H1 (cell line): ENCODE measurements at regions not wholly inside any gene's neighbourhood (a gene's known extent, or its start where the extent isn't known, plus 50 kb on each side); places are given as distances from the start of the nearest gene placed in this dataset.

Source experiments
- CTCF ChIA-PET: fragments of 300-600 bp; sonication (Branson Sonifier 250); formaldehyde crosslinking; loops from one replicate; lab custom pipeline; 2021; ENCODE audit not compliant: partially characterized antibody; lab: Charles Lee
- POLR2A ChIA-PET: fragments of 300-600 bp; sonication (Branson Sonifier 250); formaldehyde crosslinking; loops from one replicate; lab custom pipeline; 2021; ENCODE audit warnings: inconsistent platforms; ENCODE audit not compliant: partially characterized antibody; lab: Charles Lee
- DNase-seq, 2 experiments: peaks; one replicate each; pipeline versions ENCODE4 v3.0.0 to v3.0.0-alpha.2; 2010 to 2022; ENCODE audit warnings: low spot score in 2 of 2, low read depth in 1 of 2, mixed read lengths in 1 of 2
- FAIRE-seq: peaks from 2 replicates; lab custom pipeline; 2011; peaks lifted over from hg19 to GRCh38; lab: Jason Lieb, UNC
- H2AFZ ChIP-seq: 2 replicates; pipeline ENCODE4 v1.8.1; 2012; ENCODE audit warnings: low read length, inconsistent platforms
- H2AK5ac ChIP-seq: 2 replicates; pipeline ENCODE4 v1.6.1; 2013; ENCODE audit warnings: low read depth, low read length
- H2BK120ac ChIP-seq: replicated peaks from 2 replicates; pipeline ENCODE3; 2013; ENCODE audit warnings: low read depth, low read length, inconsistent platforms
- H2BK12ac ChIP-seq: 2 replicates; pipeline ENCODE4 v1.6.1; 2013; ENCODE audit warnings: low read depth, low read length
- H2BK15ac ChIP-seq: 2 replicates; pipeline ENCODE4 v1.6.1; 2013; ENCODE audit warnings: low read length
- H2BK20ac ChIP-seq: 2 replicates; pipeline ENCODE4 v1.6.1; 2013; ENCODE audit warnings: low read length
- H2BK5ac ChIP-seq: 2 replicates; pipeline ENCODE4 v1.6.1; 2013; ENCODE audit warnings: low read depth, low read length
- H3K14ac ChIP-seq: 2 replicates; pipeline ENCODE4 v1.6.1; 2013; ENCODE audit warnings: inconsistent platforms; ENCODE audit not compliant: insufficient read length
- H3K18ac ChIP-seq: 2 replicates; pipeline ENCODE4 v1.6.1; 2013; ENCODE audit warnings: low read length; ENCODE audit errors: extremely low read depth
- H3K23ac ChIP-seq: 2 replicates; pipeline ENCODE4 v1.6.1; 2013; ENCODE audit warnings: inconsistent platforms; ENCODE audit not compliant: insufficient read length
- H3K23me2 ChIP-seq: 2 replicates; pipeline ENCODE4 v1.6.1; 2013; ENCODE audit warnings: low read depth, low read length
- H3K27ac ChIP-seq: 2 replicates; pipeline ENCODE4 v1.6.1; 2011; ENCODE audit warnings: low read depth, low read length, inconsistent platforms
- H3K27me3 ChIP-seq, 4 experiments: replicated peaks in 1 of 4; 1 replicate in 1 of 4; 2 replicates in 3 of 4; pipeline versions ENCODE4 v1.6.1 to v1.8.1; 2011 to 2013; ENCODE audit warnings: low read length in 3 of 4, mild to moderate bottlenecking in 3 of 4, inconsistent platforms in 2 of 4, mixed read lengths in 2 of 4, moderate library complexity in 1 of 4; ENCODE audit not compliant: control insufficient read depth in 3 of 4, insufficient read depth in 3 of 4; ENCODE audit errors: extremely low read depth in 1 of 4
- H3K36me3 ChIP-seq, 4 experiments: 2 replicates each; pipeline versions ENCODE4 v1.6.1 to v1.8.1; 2011 to 2013; ENCODE audit warnings: mild to moderate bottlenecking in 4 of 4, low read length in 3 of 4, moderate library complexity in 2 of 4, control low read depth in 1 of 4, inconsistent platforms in 1 of 4; ENCODE audit not compliant: insufficient read depth in 4 of 4, control insufficient read depth in 2 of 4
- H3K4ac ChIP-seq: replicated peaks from 2 replicates; pipeline ENCODE3; 2013; ENCODE audit warnings: low read length, low read depth, mixed read lengths, inconsistent platforms; ENCODE audit not compliant: insufficient read length
- H3K4me1 ChIP-seq, 4 experiments: replicated peaks in 1 of 4; 1 replicate in 1 of 4; 2 replicates in 3 of 4; pipeline versions ENCODE4 v1.6.1 to v1.8.1; 2011 to 2013; ENCODE audit warnings: low read length in 3 of 4, inconsistent platforms in 2 of 4, mixed read lengths in 1 of 4; ENCODE audit not compliant: insufficient read depth in 4 of 4, control insufficient read depth in 3 of 4
- H3K4me2 ChIP-seq, 2 experiments: 2 replicates each; pipeline versions ENCODE4 v1.6.1 to v1.8.1; 2011 to 2013; ENCODE audit warnings: low read depth in 2 of 2, low read length in 2 of 2, control low read depth in 1 of 2, inconsistent platforms in 1 of 2, mild to moderate bottlenecking in 1 of 2; ENCODE audit not compliant: insufficient read depth in 1 of 2
- H3K4me3 ChIP-seq, 4 experiments: fragments of 200-600, 300-600 bp in 1 of 4; sonication (generic), shearing (Covaris generic), sonication (Bioruptor Twin) in 1 of 4; 2 replicates each; pipeline versions ENCODE4 v1.5.1 to v1.8.1; 2011 to 2016; ENCODE audit warnings: low read length in 4 of 4, low read depth in 3 of 4, control low read depth in 2 of 4, inconsistent platforms in 2 of 4, mild to moderate bottlenecking in 2 of 4, mixed read lengths in 1 of 4, moderate library complexity in 1 of 4; ENCODE audit not compliant: insufficient read depth in 2 of 4; ENCODE audit errors: extremely low read depth in 1 of 4
- H3K56ac ChIP-seq: replicated peaks from 2 replicates; pipeline ENCODE3; 2013; ENCODE audit warnings: low read depth, mild to moderate bottlenecking, mixed read lengths, low read length, inconsistent platforms; ENCODE audit not compliant: insufficient read length
- H3K79me1 ChIP-seq: 2 replicates; pipeline ENCODE4 v1.6.1; 2013; ENCODE audit warnings: low read depth, low read length, control low read depth
- H3K79me2 ChIP-seq, 2 experiments: 2 replicates each; pipeline versions ENCODE4 v1.6.1 to v1.8.1; 2012 to 2013; ENCODE audit warnings: low read length in 2 of 2, mild to moderate bottlenecking in 2 of 2, inconsistent platforms in 1 of 2; ENCODE audit not compliant: insufficient read depth in 2 of 2, control insufficient read depth in 1 of 2
- H3K9ac ChIP-seq, 4 experiments: replicated peaks in 1 of 4; 1 replicate in 1 of 4; 2 replicates in 3 of 4; pipeline versions ENCODE4 v1.6.1 to v1.8.1; 2011 to 2013; ENCODE audit warnings: low read depth in 3 of 4, low read length in 3 of 4, control low read depth in 2 of 4, mild to moderate bottlenecking in 2 of 4, moderate library complexity in 2 of 4, inconsistent platforms in 1 of 4; ENCODE audit errors: extremely low read depth in 1 of 4
- H3K9me3 ChIP-seq, 2 experiments: 2 replicates each; pipeline versions ENCODE4 v1.6.1 to v1.8.1; 2012 to 2013; ENCODE audit warnings: mild to moderate bottlenecking in 2 of 2, moderate library complexity in 2 of 2, control low read depth in 1 of 2, inconsistent platforms in 1 of 2, low read depth in 1 of 2, low read length in 1 of 2, mixed read lengths in 1 of 2; ENCODE audit not compliant: insufficient read depth in 2 of 2
- H4K20me1 ChIP-seq, 2 experiments: replicated peaks in 1 of 2; 2 replicates each; pipeline versions ENCODE3 to v1.8.1; 2011 to 2013; ENCODE audit warnings: inconsistent platforms in 2 of 2, low read length in 2 of 2, mild to moderate bottlenecking in 1 of 2; ENCODE audit not compliant: insufficient read depth in 2 of 2, control insufficient read depth in 1 of 2
- H4K5ac ChIP-seq: 2 replicates; pipeline ENCODE4 v1.6.1; 2013; ENCODE audit warnings: low read length, low read depth, mixed read lengths, inconsistent platforms; ENCODE audit not compliant: insufficient read length
- H4K8ac ChIP-seq: 2 replicates; pipeline ENCODE4 v1.8.0; 2013; ENCODE audit warnings: mild to moderate bottlenecking, moderate library complexity, low read length, inconsistent platforms; ENCODE audit not compliant: insufficient read depth; ENCODE audit errors: extremely low read depth
- H4K91ac ChIP-seq: replicated peaks from 2 replicates; pipeline ENCODE3; 2013; ENCODE audit warnings: low read length, mixed read lengths, inconsistent platforms; ENCODE audit not compliant: insufficient read length
- CBX5 ChIP-seq: fragments of 300-800, 300-1000 bp; sonication (generic); IDR thresholded peaks from 2 replicates; pipeline ENCODE4 v1.7.1; 2016; ENCODE audit warnings: antibody characterized with exemption, low read length, low read depth
- CREB1 ChIP-seq: IDR thresholded peaks from 2 replicates; pipeline ENCODE4 v1.6.1; 2012; ENCODE audit warnings: inconsistent platforms
- CTBP2 ChIP-seq: IDR thresholded peaks from 2 replicates; pipeline ENCODE4 v1.7.0; 2011; ENCODE audit warnings: borderline replicate concordance, mild to moderate bottlenecking, moderate library complexity, mixed read lengths, low read length; ENCODE audit not compliant: insufficient read depth, insufficient read length
- KDM4A ChIP-seq: IDR thresholded peaks from one replicate; pipeline ENCODE4 v1.7.1; 2012; ENCODE audit warnings: low read depth, mild to moderate bottlenecking, moderate library complexity, low read length, inconsistent platforms; ENCODE audit not compliant: severe bottlenecking
- POLR2A ChIP-seq, 2 experiments: IDR thresholded peaks; 1 replicate in 1 of 2; 2 replicates in 1 of 2; pipeline ENCODE4 v1.6.1; 2011; ENCODE audit warnings: low read depth in 2 of 2, low read length in 2 of 2, mild to moderate bottlenecking in 2 of 2; ENCODE audit errors: control extremely low read depth in 1 of 2
- POU5F1 ChIP-seq: IDR thresholded peaks from 2 replicates; pipeline ENCODE4 v1.6.1; 2011; ENCODE audit warnings: low read depth, mild to moderate bottlenecking, low read length, moderate library complexity
- TAF7 ChIP-seq: optimal IDR thresholded peaks from 2 replicates; pipeline ENCODE3; 2011; ENCODE audit warnings: low read depth, mild to moderate bottlenecking, inconsistent platforms, low read length, moderate library complexity, borderline replicate concordance
- TBP ChIP-seq: IDR thresholded peaks from 2 replicates; pipeline ENCODE4 v1.6.1; 2011; ENCODE audit warnings: low read depth, low read length, improper control_type of control experiment
- TEAD4 ChIP-seq: IDR thresholded peaks from 2 replicates; pipeline ENCODE4 v1.6.1; 2012; ENCODE audit warnings: low read depth, low read length, inconsistent platforms, mixed read lengths
- WGBS, 2 experiments: shearing (Covaris generic) in 1 of 2; methylation state at CpG; one replicate each; pipeline versions ENCODE4 v1.1.6 to v1.1.7; 2013 to 2015; ENCODE audit warnings: low lambda C conversion rate in 2 of 2, mixed read lengths in 2 of 2, inconsistent platforms in 1 of 2, low coverage in 1 of 2, missing lambda C conversion rate in 1 of 2; ENCODE audit not compliant: insufficient replicate concordance in 2 of 2, insufficient coverage in 1 of 2, insufficient read length in 1 of 2; ENCODE audit errors: extremely low coverage in 1 of 2, missing lambda C conversion rate in 1 of 2; 5-methylcytosine and 5-hydroxymethylcytosine counted together
- TF ChIP-seq, protein P1 (sequence below), 3 experiments: IDR thresholded peaks; 1 replicate in 2 of 3; 2 replicates in 1 of 3; pipeline versions ENCODE4 v1.5.1 to v1.6.1; 2011; ENCODE audit warnings: low read length in 3 of 3, mild to moderate bottlenecking in 3 of 3, inconsistent platforms in 2 of 3, low read depth in 1 of 3, moderate library complexity in 1 of 3; ENCODE audit not compliant: insufficient read depth in 1 of 3; ENCODE audit errors: control extremely low read depth in 1 of 3

DNA sequence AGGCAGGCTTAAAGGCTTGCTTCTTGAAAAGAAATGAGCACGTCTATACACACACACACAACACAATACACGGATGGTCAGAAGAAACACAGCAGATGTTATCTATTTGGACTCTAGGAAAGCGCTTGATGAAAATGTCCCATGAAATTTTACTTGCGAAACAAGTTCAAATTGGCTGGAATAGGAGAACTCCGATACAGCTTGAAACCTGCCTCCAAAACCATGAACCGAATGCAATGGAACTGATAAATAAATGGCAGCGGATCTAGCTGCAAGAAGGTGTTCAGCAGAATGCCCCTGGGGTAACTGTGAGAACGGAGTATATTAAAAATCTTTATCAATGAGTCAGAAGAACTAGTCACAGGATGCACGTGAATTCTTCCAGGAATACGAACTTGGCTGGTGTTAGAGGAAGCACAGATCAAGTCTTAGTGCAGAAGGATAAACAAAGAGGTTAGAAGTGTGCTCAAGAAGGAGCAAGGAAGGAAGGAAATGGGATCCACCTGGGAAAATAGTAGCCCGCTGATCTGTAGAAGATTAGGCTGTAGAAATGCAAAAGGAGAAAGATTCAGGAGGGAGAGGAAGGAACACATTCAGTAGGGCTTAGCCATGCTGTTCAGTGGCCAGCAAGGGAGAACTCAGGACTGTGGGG lies 142.0 kb upstream of the PRKCQ start:
- Histone ChIP-seq H3K9me3 (peaks cover 0 to 6% of the 10 kb centered on the region in 2 experiments; a peak in 2 of 4 replicates), H3K79me1 (no peaks in the 10 kb centered on the region), H3K18ac (peak overlapping the region; percentile 54; the same call in 1 of the 2 replicates), H3K27me3 (no peaks in the 10 kb centered on the region), H3K27ac (no peak overlapping the region), H2AFZ (peak overlapping the region; percentile 45; the same call in 1 of the 2 replicates), H4K8ac (no peak overlapping the region), H2BK15ac (no peak overlapping the region; the same call in 1 of the 2 replicates), H2BK120ac (peak overlapping the region; percentile 58), H4K5ac (no peak overlapping the region), H3K14ac (no peak overlapping the region), H3K4me2 (no peak overlapping the region; a peak in 1 of 4 replicates), H3K79me2 (no peaks in the 10 kb centered on the region), H3K36me3 (no peaks in the 10 kb centered on the region), H3K23me2 (no peaks in the 10 kb centered on the region), H3K4me1 (peaks cover 0 to 19% (median 3%) of the 10 kb centered on the region in 4 experiments; a peak in 6 of 7 replicates), H2BK20ac (0 out of 2 replicates have a peak overlapping the region, but pooled peaks have one; percentile 62), H3K23ac (no peak overlapping the region), H4K91ac (peak overlapping the region; percentile 38), H3K4ac (no peak overlapping the region), H2AK5ac (no peak overlapping the region; the same call in 1 of the 2 replicates), H3K9ac (no peak overlapping the region), H3K56ac (no peak overlapping the region), H4K20me1 (no peaks in the 10 kb centered on the region), H2BK5ac (peak overlapping the region; percentile 41; the same call in 1 of the 2 replicates), H3K4me3 (no peak overlapping the region), H2BK12ac (peak overlapping the region; percentile 62; the same call in 1 of the 2 replicates)
- CTCF ChIA-PET, result interaction anchor here (0.7 to 2.3 kb wide), 9 partner anchors 12 to 184 kb away, joined by 3 to 9 read pairs (median 4); no protein-coding TSS in a partner anchor
- TF ChIP-seq CREB1 (no peak), CTBP2 (no peak), TBP (no peak), POU5F1 (no peak), KDM4A (no peak), TEAD4 (no peak), POLR2A (IDR thresholded peaks at IDR 0.05; ENCODE audit: control extremely low read depth in 1 of 2, low read depth in 2 of 2, low read length in 2 of 2) (no peak), TAF7 (no peak), CBX5 (no peak)
- TF ChIP-seq, protein P1, sequence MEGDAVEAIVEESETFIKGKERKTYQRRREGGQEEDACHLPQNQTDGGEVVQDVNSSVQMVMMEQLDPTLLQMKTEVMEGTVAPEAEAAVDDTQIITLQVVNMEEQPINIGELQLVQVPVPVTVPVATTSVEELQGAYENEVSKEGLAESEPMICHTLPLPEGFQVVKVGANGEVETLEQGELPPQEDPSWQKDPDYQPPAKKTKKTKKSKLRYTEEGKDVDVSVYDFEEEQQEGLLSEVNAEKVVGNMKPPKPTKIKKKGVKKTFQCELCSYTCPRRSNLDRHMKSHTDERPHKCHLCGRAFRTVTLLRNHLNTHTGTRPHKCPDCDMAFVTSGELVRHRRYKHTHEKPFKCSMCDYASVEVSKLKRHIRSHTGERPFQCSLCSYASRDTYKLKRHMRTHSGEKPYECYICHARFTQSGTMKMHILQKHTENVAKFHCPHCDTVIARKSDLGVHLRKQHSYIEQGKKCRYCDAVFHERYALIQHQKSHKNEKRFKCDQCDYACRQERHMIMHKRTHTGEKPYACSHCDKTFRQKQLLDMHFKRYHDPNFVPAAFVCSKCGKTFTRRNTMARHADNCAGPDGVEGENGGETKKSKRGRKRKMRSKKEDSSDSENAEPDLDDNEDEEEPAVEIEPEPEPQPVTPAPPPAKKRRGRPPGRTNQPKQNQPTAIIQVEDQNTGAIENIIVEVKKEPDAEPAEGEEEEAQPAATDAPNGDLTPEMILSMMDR (IDR thresholded peaks at IDR 0.05; ENCODE audit: control extremely low read depth in 1 of 3, insufficient read depth in 1 of 3, low read depth in 1 of 3, low read length in 3 of 3), result no peak
- POLR2A ChIA-PET, result no interaction called here
- 79% methylated on average over 11 of the region's 11 CpGs; no CpG with 5 or more reads in 1 of the 2 experiments for WGBS, 2 experiments
- FAIRE-seq (peak; percentile 68), DNase-seq (no peak)
